Erythroblast (primary cell): ENCODE measurements at regions not wholly inside any gene's neighbourhood (a gene's known extent, or its start where the extent isn't known, plus 50 kb on each side); places are given as distances from the start of the nearest gene placed in this dataset.

Experiments
- GATA1 ChIP-seq: IDR thresholded peaks from 2 replicates; pipeline ENCODE4 v1.6.1; 2011; ENCODE audit warnings: low read depth, mild to moderate bottlenecking, control low read depth, low read length, moderate library complexity
- POLR2A ChIP-seq: IDR thresholded peaks from 2 replicates; pipeline ENCODE4 v1.6.1; 2011; ENCODE audit warnings: mild to moderate bottlenecking, low read length

DNA sequence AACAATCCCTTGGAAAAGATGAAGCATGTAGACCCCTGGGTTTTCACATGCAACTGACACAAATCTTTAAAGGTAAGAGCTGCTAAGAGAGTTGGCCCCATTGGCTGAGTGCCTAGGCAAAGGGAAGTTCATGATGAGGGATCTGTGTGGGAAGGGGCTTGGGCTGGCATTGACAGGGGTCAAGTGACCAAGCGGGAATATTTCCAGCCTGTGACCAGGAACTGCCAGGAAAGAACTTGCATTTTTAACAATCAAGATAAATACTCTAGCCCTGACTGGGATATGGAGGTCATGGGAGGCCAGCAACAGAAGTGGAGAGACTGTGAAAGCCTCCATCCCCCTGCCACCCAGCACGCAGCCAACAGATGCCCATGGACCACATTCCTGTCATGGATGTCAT lies 361.1 kb upstream of the ATP10A start:
- TF ChIP-seq POLR2A: no peak
- TF ChIP-seq GATA1: no peak
